IPS-NIHi7 (cell line): ENCODE measurements at regions not wholly inside any gene's neighbourhood (a gene's known extent, or its start where the extent isn't known, plus 50 kb on each side); places are given as distances from the start of the nearest gene placed in this dataset.

Experiments used
- DNase-seq: peaks from one replicate; pipeline ENCODE4 v3.0.0; 2012; ENCODE audit warnings: mixed read lengths; ENCODE audit errors: extremely low spot score

DNA sequence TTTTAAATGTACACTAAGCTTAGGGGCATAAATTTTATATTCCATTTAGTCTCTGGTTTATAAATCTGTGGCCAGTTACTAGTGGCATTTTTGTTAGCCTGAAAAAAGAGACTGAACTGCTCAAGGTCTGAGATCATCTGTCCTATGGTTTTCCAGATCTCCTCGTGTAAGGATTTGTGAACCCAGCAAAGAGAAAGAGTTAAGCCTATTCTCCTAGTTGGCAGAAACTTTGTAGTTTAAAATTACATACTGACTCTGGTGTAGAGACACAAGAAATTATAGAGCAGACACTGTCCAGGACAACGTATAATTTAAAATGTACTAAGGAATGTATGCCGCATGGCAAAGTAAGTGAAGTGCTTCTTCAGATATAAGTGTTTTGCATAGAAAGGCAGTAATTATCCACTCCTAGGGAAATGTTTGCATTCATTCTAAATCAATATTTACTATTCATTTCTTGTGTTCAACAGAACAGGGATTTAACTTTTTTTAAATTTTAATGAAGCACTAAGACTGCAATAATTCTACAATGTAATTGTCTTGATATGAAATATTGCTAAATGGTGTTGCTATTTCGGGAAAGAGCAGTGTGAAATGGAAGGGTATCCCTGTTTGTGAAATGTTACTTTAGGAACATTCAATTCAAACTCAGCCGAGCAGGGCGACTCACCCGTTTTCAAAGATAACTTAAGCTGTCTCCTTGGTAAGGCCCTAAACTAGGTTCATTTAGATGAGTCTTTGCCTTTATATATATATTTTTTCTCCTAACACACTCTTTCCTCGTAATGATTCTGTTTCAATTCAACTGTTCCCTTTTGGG, 508.4 kb upstream of the ZEB2 start:
- DNase-seq, result no peak

- DNase-seq, result no peak
Measured at GRCh38 chr2:145026456-145027455, 506.8 kb upstream of the ZEB2 start.

DNA sequence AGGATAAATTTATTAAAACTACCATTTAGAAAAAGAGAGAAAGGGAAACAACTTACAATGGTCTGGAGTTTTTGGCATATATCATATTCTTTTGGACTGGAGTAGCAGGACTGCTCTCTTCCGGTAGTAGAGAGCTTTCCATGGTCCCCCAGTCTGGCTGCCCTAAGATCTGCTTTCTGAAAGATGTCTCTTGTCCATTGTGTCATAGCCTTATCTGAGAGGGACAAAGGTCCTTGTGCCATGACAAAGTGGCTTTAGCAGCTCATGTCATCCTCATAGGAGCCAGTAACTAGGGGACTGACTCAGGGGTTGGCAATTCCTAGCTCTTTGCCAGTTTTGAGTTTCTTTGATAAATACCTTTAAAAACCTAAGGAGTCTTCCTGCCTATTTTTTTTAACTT, 505.5 kb upstream of the ZEB2 start:
- DNase-seq, result no peak

GRCh38 chr2:145023334-145023934, 503.5 kb upstream of the ZEB2 start:
- DNase-seq, result no peak

DNA sequence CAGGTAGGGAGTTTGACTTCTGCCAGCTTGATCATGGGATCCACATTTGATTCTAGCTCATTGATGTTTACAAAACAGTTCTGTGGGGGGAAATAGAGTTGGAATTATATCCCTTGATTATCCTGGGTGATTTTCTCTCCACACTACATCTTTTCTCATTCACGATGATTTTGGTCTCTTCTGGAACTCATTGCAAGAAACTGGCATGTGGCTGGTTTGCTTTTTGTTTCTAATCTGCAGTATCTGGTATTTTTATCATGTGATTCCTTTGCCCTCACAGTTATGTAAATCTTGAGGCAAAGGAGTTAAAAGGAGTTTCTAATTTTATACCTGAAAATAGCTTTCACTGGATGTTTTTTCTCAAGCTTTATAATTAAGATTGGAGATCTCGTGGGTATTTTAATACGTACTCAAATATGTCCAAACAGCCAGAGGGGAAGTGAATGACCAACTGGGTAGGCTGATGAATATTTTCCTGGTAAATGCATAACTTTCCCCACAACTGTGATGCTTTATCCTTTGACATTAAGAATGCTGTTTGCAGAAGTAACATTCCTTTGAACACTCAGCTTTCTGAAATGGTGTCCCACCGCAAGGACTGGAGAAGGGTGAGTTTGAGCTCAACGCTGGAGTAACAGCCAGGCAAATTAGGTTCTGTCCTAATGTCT, 502.9 kb upstream of the ZEB2 start:
- DNase-seq, result no peak

DNA sequence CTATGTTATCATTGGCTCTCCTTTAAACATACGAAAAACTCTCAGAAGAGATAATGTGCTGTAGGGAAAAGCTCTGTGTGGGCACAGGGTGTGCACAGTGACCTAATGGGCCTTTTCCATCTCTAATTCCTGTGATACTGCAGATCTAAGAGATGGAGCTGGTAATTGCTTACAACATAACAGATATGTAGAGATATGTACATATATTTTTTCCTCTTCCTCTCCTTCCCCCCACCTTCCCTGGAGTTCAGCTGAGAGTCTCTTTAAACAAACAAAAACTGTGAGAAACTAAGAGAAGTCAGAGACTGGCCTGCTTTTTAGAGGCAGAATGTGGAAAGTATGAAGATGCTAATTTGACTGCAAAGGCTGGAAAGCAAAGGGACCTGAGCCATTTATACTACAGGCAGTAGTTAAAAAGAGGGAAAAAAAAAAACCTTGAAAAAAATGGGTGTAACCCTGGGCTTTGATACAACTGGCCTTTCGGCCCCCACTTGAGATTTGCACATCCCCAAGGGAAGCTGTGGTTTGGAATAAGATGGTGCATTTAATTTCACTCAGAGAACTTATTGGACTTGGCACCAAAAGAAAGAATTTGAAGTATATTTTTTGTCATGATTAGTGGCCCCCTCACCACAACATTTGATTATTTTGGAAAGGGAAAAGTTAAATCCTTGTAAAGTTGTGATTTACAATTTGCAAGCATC, 502.2 kb upstream of the ZEB2 start:
- DNase-seq, result no peak

- DNase-seq, result no peak
Measured at GRCh38 chr2:145020694-145021093, 500.8 kb upstream of the ZEB2 start.

- DNase-seq, result no peak
Measured at GRCh38 chr2:145020139-145020538, 500.2 kb upstream of the ZEB2 start.

- no peak for DNase-seq
Measured at GRCh38 chr2:145018502-145018901, 498.6 kb upstream of the ZEB2 start.

- no peak for DNase-seq
Measured at GRCh38 chr2:145017149-145017548, 497.2 kb upstream of the ZEB2 start.

DNA sequence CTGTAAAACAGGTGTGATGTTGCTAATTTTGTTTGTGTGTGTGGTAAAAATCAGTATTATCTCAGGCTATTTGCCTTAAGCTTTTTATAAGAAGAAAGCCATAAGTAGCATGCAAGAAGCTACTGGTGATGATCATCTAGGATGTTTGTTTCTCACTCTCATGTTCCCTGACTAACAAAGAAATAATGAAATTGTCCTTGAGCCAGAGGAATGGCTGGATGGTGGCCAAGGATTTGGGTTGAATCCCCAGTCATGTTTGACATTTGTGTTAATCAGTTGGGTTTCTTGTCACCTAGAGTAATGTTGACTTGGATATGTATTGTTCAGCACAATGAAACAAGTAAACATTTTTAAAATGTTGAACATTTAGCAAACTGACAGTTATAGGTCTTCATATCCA, 496.8 kb upstream of the ZEB2 start:
- no peak for DNase-seq

- DNase-seq, result no peak
Measured at GRCh38 chr2:145015561-145015960, 495.6 kb upstream of the ZEB2 start.

DNA sequence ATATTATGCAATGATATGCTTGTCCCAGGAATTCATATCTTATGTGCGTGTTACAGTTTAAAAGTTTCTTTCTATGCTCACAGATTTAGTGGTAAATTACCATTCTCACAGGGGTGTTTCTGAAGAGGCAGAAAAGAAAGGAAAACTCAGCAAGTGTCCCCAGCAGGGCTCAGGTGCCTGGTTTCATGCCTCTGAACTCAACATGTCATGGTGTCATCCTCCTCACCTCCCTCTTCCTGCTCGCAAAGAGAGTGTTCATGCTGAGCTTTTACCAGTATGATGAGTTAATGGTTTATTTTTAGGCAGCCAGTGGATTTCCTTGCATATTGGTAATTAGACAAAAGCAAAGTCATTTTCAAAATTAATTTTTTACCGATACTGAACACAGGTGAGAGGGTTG, 492.9 kb upstream of the ZEB2 start:
- DNase-seq, result peak; percentile 24

GRCh38 chr2:145012214-145012670, 492.3 kb upstream of the ZEB2 start:
- no peak for DNase-seq

- DNase-seq, result no peak
Measured at GRCh38 chr2:145010635-145011034, 490.7 kb upstream of the ZEB2 start.

- no peak for DNase-seq
Measured at GRCh38 chr2:145007960-145008263, 488.0 kb upstream of the ZEB2 start.

GRCh38 chr2:145007093-145007959, 487.4 kb upstream of the ZEB2 start:
- DNase-seq, result no peak

GRCh38 chr2:145002624-145003023, 482.7 kb upstream of the ZEB2 start:
- no peak for DNase-seq

DNA sequence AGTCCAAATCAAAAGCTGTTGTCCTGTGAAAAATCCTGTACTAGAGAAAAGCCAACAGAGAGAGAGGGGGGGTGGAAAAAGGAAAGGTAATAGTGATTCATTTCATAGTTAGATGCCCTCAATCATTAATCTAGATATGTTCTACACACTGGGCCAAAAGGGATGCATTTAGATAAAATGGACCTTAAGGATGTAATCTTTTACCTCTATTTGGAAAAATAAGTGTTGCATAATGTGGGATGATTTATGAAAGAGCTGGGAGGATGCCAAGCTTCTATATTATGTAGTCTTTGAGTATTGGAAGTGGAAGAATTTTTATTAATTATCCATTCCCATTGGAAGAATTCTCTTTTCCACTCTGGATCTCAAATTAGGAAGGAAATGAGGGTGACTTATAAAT, 480.5 kb upstream of the ZEB2 start:
- DNase-seq, result no peak

DNA sequence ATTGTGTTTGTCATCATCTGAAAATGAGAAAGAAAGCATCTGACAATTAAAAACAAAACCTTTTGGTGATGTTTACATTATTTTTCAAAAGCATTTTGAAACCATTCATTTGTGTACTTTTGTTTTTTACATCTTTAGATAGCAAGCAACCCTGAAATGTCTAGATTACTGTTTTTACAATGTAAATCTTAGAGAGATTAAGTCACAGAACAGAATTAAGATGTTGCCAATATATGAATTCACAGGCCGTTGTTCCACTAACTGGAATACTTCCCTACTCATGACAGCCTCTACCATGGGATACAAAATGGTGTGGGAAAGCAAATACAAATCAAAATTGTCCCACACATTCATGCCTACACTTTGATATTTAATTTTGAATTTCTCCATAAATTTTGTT, 480.0 kb upstream of the ZEB2 start:
- no peak for DNase-seq
